AG09309 (cell line): ENCODE measurements at regions not wholly inside any gene's neighbourhood (a gene's known extent, or its start where the extent isn't known, plus 50 kb on each side); places are given as distances from the start of the nearest gene placed in this dataset.
A peak's percentile ranks its signal among the peaks of the same experiment; 100 is the strongest.

Experiments
- DNase-seq: peaks from one replicate; pipeline ENCODE4 v3.0.0-alpha.2; 2010; ENCODE audit warnings: low read depth
- H3K4me3 ChIP-seq: 2 replicates; pipeline ENCODE4 v1.5.1; 2011; ENCODE audit warnings: mild to moderate bottlenecking, low read depth, low read length, moderate library complexity; ENCODE audit not compliant: control insufficient read depth
- TF ChIP-seq, protein P1 (sequence below): IDR thresholded peaks from 2 replicates; pipeline ENCODE4 v1.5.1; 2011; ENCODE audit warnings: mild to moderate bottlenecking, low read depth, low read length, inconsistent platforms; ENCODE audit not compliant: insufficient read depth, control insufficient read depth; ENCODE audit errors: missing control alignments

DNA sequence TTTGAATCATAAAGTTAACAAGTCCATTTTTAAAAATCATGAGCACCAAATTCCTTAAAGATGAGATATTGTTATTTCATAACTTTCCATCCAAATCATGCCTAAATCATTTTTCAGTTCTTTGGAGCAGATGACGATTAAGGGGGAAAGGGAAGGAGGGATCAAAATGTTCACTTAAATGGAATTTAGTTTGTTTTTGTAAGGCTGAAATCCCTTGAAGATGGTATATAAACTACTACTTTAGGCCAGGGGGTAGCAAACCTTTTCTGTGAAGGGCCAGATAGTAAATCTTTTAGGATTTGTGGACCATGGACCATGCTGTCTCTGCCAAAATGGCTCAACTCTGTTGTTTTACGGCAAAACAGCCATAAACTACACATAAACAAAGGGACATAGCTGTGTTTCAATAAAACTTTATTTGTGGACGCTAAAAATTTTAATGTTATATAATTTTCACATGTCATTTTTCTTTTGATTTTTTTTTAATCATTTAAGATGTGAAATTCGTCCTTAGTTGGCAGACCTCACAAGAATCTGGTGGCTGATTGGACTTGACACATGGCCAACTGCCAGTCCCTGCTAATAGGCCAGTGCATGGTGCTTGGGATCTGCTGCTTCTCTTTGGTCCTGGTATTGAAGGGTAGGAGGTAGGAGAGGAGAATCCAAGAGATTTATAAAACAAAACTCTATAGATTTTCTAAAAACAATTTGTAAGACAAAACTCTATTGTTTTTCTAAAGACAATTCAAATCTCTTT, 52.0 kb upstream of the RTN4 start:
- DNase-seq, result peak; percentile 68
- TF ChIP-seq, protein P1, sequence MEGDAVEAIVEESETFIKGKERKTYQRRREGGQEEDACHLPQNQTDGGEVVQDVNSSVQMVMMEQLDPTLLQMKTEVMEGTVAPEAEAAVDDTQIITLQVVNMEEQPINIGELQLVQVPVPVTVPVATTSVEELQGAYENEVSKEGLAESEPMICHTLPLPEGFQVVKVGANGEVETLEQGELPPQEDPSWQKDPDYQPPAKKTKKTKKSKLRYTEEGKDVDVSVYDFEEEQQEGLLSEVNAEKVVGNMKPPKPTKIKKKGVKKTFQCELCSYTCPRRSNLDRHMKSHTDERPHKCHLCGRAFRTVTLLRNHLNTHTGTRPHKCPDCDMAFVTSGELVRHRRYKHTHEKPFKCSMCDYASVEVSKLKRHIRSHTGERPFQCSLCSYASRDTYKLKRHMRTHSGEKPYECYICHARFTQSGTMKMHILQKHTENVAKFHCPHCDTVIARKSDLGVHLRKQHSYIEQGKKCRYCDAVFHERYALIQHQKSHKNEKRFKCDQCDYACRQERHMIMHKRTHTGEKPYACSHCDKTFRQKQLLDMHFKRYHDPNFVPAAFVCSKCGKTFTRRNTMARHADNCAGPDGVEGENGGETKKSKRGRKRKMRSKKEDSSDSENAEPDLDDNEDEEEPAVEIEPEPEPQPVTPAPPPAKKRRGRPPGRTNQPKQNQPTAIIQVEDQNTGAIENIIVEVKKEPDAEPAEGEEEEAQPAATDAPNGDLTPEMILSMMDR, result no peak
- no peak overlapping the region for H3K4me3 ChIP-seq

DNA sequence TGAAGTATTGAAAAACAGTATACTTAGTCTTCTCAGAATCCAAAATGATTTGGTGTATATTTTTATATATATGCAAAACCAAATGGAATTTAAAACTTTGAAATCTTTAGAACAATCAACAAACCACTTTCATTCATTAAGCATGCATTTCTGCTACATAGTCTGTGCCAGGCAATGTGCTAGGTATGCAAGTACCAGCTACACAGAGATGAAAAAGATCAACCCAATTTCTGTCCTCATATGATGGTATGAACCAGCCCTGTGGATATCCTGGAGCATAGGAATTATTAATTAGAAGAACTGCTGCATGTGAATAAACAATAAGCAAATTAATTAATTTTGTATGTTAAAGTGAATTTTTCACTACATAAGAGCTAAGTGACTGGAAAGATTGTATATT, 51.2 kb upstream of the RTN4 start:
- DNase-seq, result no peak
- TF ChIP-seq, protein P1, result no peak
- H3K4me3 ChIP-seq, result no peak overlapping the region

DNA sequence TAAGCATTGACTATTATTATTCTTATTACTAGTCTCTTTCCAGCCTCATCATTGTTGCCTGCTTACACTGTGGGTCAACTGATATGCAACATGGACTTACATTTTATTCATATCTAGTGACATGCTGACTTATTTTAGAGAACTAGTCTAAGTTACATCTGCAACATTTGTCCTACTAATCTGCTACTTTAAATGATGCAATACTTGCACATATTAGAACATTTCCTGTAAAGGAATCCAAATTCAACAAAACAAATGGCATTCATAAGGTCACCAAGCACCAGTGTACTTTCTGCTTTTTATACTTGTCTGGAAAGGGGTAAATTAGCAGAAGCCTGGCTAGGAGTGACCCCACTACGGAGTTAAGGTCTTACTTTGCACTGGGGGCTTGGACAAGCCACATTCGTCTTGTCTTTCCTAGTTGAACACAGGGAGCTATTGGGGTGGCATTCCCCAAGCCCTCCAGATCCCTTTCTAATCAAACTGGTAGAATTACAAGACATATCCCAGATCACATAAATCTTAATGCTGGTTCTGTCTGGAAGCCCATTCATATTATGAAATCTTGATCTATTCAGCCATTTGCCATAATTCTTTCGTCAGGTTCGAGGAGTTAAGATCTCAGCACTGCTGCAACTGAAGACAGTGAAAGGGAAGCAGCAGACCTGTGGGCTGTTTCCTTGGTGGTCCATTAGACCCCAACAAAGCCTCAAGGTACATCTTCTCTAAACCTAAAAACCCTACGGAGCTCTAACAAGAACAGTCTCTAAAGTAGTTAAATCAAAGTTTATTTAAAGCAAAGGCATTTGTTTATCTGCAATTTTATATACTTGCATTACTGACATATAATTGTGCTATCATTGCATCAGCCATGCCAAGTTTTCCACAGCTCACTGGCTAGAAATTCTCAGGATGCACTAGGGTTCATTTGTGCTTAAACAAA, 49.9 kb upstream of the RTN4 start:
- TF ChIP-seq, protein P1, result no peak
- peak; percentile 66 for DNase-seq
- H3K4me3 ChIP-seq, result no peak overlapping the region
